ENCODE measurements at regions not wholly inside any gene's neighbourhood (a gene's known extent, or its start where the extent isn't known, plus 50 kb on each side); places are given as distances from the start of the nearest gene placed in this dataset.

GRCh38 chr7:131149840-131150239 lies 177.8 kb upstream of the MKLN1 start:
- Mint-ChIP-seq H3K27ac (no peak overlapping the region), H3K4me3 (no peak overlapping the region), H3K36me3 (no peaks in the 10 kb centered on the region), H3K27me3 (ENCODE audit: low read depth) (no peaks in the 10 kb centered on the region), H3K4me1 (no peaks in the 10 kb centered on the region), H3K9me3 (no peaks in the 10 kb centered on the region)
- CTCF ChIA-PET: no interaction called here
- POLR2A ChIA-PET: no interaction called here
- ATAC-seq: no peak
- DNase-seq (ENCODE audit: low spot score): no peak
- TF ChIP-seq TP53 (CRISPR knock-in tag; IDR thresholded peaks at IDR 0.05) (no peak), ZBTB21 (CRISPR knock-in tag; IDR thresholded peaks at IDR 0.05; ENCODE audit: borderline replicate concordance) (no peak), JAZF1 (CRISPR knock-in tag; IDR thresholded peaks at IDR 0.05) (no peak), ZNF425 (CRISPR knock-in tag; conservative IDR thresholded peaks at IDR 0.05) (no peak), EMX1 (CRISPR knock-in tag; IDR thresholded peaks at IDR 0.05) (no peak)

GRCh38 chr7:131151034-131151433 lies 176.6 kb upstream of the MKLN1 start:
- ChIA-PET CTCF (interaction anchor here (1.2 kb wide), 1 partner anchor 276 kb away, joined by 3 read pairs; no protein-coding TSS in a partner anchor), POLR2A (interaction anchor here (1.1 kb wide), 1 partner anchor 41 kb away, joined by 3 read pairs; no protein-coding TSS in a partner anchor)
- Mint-ChIP-seq H3K4me3 (no peak overlapping the region), H3K27me3 (ENCODE audit: low read depth) (no peaks in the 10 kb centered on the region), H3K4me1 (no peaks in the 10 kb centered on the region), H3K36me3 (no peaks in the 10 kb centered on the region), H3K27ac (no peak overlapping the region), H3K9me3 (no peaks in the 10 kb centered on the region)
- ATAC-seq (no peak), DNase-seq (ENCODE audit: low spot score) (no peak)
- TF ChIP-seq RORB (CRISPR knock-in tag; IDR thresholded peaks at IDR 0.05) (no peak), PRRX2 (CRISPR knock-in tag; IDR thresholded peaks at IDR 0.05) (no peak), ATF6 (CRISPR knock-in tag; IDR thresholded peaks at IDR 0.05) (no peak), ARID4B (CRISPR knock-in tag; IDR thresholded peaks at IDR 0.05; ENCODE audit: borderline replicate concordance) (no peak), ZNF671 (CRISPR knock-in tag; IDR thresholded peaks at IDR 0.05) (no peak), USF2 (CRISPR knock-in tag; IDR thresholded peaks at IDR 0.05) (no peak), ZBTB43 (CRISPR knock-in tag; IDR thresholded peaks at IDR 0.05) (no peak), FOXP1 (CRISPR knock-in tag; IDR thresholded peaks at IDR 0.05; ENCODE audit: borderline replicate concordance) (no peak), TP53 (CRISPR knock-in tag; IDR thresholded peaks at IDR 0.05) (no peak), ZNF425 (CRISPR knock-in tag; conservative IDR thresholded peaks at IDR 0.05) (no peak), ZNF263 (CRISPR knock-in tag; IDR thresholded peaks at IDR 0.05; ENCODE audit: low read depth) (no peak), HMGXB4 (CRISPR knock-in tag; IDR thresholded peaks at IDR 0.05) (no peak), ZNF281 (CRISPR knock-in tag; IDR thresholded peaks at IDR 0.05) (no peak), FOXJ3 (CRISPR knock-in tag; IDR thresholded peaks at IDR 0.05; ENCODE audit: borderline replicate concordance) (no peak)

Measured in WTC11 (cell line).